Gastroesophageal sphincter (tissue), 4 donors: ENCODE measurements at regions not wholly inside any gene's neighbourhood (a gene's known extent, or its start where the extent isn't known, plus 50 kb on each side); places are given as distances from the start of the nearest gene placed in this dataset.

Experiments
- ATAC-seq: fragments of 150-250 bp; one replicate; pipeline ENCODE4 v1.9.1; 2016; ENCODE audit warnings: mild to moderate bottlenecking, moderate library complexity
- H3K27ac ChIP-seq, 4 donors: fragments of 200-600 bp; sonication (generic) in 3 of 4; 1 replicate in 3 of 4; 2 replicates in 1 of 4; pipeline ENCODE4 v1.5.1; 2016 to 2019
- H3K27me3 ChIP-seq: fragments of 200-600 bp; sonication (generic); one replicate; pipeline ENCODE4 v1.5.1; 2019
- H3K36me3 ChIP-seq, 2 donors: fragments of 200-600 bp; sonication (generic); one replicate each; pipeline ENCODE4 v1.5.1; 2019; ENCODE audit warnings: control low read depth in 1 of 2
- H3K4me1 ChIP-seq, 3 donors: fragments of 200-600 bp; sonication (generic); 1 replicate in 2 of 3; 2 replicates in 1 of 3; pipeline ENCODE4 v1.5.1; 2016 to 2019; ENCODE audit warnings: control low read depth in 2 of 3
- H3K4me3 ChIP-seq, 2 donors: fragments of 200-600 bp; sonication (generic); one replicate each; pipeline ENCODE4 v1.5.1; 2019; ENCODE audit warnings: mild to moderate bottlenecking in 1 of 2, moderate library complexity in 1 of 2
- H3K9me3 ChIP-seq, 3 donors: fragments of 200-600 bp; sonication (generic); one replicate each; pipeline ENCODE4 v1.5.1; 2017 to 2019; ENCODE audit warnings: control low read depth in 2 of 3
- EP300 ChIP-seq: sonication (generic); formaldehyde crosslinking; IDR thresholded peaks from one replicate; pipeline ENCODE4 v1.6.1; 2017; ENCODE audit warnings: antibody characterized with exemption, mild to moderate bottlenecking
- POLR2A ChIP-seq, 2 donors: fragments of 450-650 bp; IDR thresholded peaks; one replicate each; pipeline ENCODE4 v1.6.1; 2017; ENCODE audit warnings: antibody characterized with exemption in 2 of 2, mild to moderate bottlenecking in 2 of 2, moderate library complexity in 1 of 2
- POLR2AphosphoS5 ChIP-seq: sonication (generic); formaldehyde crosslinking; IDR thresholded peaks from one replicate; pipeline ENCODE4 v1.6.1; 2017; ENCODE audit warnings: antibody characterized with exemption
- WGBS, 2 donors: methylation state at CpG; one replicate each; pipeline ENCODE4 v1.1.5; 2018; ENCODE audit warnings: low coverage in 1 of 2; 5-methylcytosine and 5-hydroxymethylcytosine counted together
- TF ChIP-seq, protein P1 (sequence below), 4 experiments: fragments of 200-600 bp in 2 of 4; fragments of 450-650 bp in 2 of 4; sonication (generic) in 1 of 4; IDR thresholded peaks; one replicate each; pipeline ENCODE4 v1.5.1; 2017 to 2019; ENCODE audit warnings: antibody characterized with exemption in 4 of 4, mild to moderate bottlenecking in 2 of 4, moderate library complexity in 2 of 4

DNA sequence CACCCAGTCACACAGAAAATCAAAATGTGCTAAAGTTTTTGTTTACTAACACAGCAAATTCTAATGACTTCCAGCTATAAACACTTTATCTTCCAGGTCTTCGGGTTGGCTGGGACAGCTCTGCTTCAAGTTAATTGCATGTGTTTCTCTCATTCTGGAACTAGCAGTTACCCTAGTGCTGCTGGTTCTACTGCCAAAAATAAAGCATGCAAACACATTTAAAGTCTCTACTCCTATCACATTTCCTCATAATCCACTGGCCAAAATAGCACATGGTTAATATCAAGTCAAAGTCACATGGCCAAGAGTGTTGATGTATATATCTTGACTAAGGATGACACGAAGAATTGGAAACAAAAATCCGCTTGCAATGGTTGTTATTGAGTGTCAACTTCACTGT, 973.1 kb upstream of the ADGRL2 start:
- Histone ChIP-seq H3K27me3 (no peaks in the 10 kb centered on the region), H3K27ac (no peak overlapping the region), H3K36me3 (no peaks in the 10 kb centered on the region), H3K4me3 (no peak overlapping the region), H3K9me3 (no peaks in the 10 kb centered on the region), H3K4me1 (no peaks in the 10 kb centered on the region)
- 42 to 61% methylated on average over 2 to 3 of the region's 3 CpGs for WGBS, 2 donors
- TF ChIP-seq, protein P1, sequence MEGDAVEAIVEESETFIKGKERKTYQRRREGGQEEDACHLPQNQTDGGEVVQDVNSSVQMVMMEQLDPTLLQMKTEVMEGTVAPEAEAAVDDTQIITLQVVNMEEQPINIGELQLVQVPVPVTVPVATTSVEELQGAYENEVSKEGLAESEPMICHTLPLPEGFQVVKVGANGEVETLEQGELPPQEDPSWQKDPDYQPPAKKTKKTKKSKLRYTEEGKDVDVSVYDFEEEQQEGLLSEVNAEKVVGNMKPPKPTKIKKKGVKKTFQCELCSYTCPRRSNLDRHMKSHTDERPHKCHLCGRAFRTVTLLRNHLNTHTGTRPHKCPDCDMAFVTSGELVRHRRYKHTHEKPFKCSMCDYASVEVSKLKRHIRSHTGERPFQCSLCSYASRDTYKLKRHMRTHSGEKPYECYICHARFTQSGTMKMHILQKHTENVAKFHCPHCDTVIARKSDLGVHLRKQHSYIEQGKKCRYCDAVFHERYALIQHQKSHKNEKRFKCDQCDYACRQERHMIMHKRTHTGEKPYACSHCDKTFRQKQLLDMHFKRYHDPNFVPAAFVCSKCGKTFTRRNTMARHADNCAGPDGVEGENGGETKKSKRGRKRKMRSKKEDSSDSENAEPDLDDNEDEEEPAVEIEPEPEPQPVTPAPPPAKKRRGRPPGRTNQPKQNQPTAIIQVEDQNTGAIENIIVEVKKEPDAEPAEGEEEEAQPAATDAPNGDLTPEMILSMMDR (IDR thresholded peaks at IDR 0.05): no peak
- TF ChIP-seq POLR2A (IDR thresholded peaks at IDR 0.05) (no peak), POLR2AphosphoS5 (no peak), EP300 (no peak)
- ATAC-seq: no peak

DNA sequence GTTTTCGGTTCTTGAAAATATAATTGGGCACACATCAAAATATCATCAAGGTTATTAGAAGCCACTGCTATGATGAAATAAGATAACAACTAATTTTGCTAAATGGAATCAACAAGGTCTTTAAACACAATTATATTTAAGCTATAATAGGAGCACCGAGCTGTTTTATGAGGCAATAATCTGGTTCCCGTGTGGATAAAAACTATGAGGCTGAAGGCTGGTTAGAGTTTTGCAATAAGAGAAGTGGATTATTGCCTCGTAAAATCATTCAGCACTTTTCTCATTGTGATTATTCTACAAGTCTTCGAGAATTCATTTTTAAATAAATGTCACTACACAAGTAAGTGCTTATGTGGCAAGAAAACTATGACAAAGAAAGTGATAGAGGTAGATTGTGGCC, 975.7 kb upstream of the ADGRL2 start:
- Histone ChIP-seq H3K4me3 (no peak overlapping the region), H3K27ac (no peak overlapping the region), H3K36me3 (no peaks in the 10 kb centered on the region), H3K27me3 (no peaks in the 10 kb centered on the region), H3K9me3 (no peaks in the 10 kb centered on the region), H3K4me1 (no peaks in the 10 kb centered on the region)
- no peak for ATAC-seq
- 87 to 92% methylated on average over 5 of the region's 5 CpGs for WGBS, 2 donors
- TF ChIP-seq POLR2A (IDR thresholded peaks at IDR 0.05) (no peak), POLR2AphosphoS5 (no peak), EP300 (no peak)
- TF ChIP-seq, protein P1 (IDR thresholded peaks at IDR 0.05): no peak

DNA sequence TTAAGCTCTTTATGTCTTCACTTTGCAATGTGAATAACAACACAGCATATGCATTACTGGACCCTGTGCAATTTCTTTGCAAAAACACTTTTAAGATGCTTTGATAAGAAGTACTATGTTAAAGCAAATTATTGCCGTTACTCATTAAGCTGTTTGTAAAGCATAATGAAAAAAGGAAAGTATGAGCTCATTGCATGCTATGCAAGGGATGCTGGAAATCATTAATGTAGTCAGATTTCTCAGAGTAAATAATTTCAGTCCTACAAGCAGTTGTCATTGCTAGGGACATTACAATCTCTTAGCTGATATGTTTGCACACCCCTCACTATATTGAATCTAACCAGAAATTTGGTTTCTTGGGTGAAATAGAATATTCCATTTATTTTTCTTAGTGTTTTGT, 982.5 kb upstream of the ADGRL2 start:
- Histone ChIP-seq H3K27me3 (no peaks in the 10 kb centered on the region), H3K27ac (no peak overlapping the region), H3K4me3 (no peak overlapping the region), H3K9me3 (no peaks in the 10 kb centered on the region), H3K4me1 (no peaks in the 10 kb centered on the region), H3K36me3 (no peaks in the 10 kb centered on the region)
- no peak for ATAC-seq
- TF ChIP-seq POLR2A (IDR thresholded peaks at IDR 0.05) (no peak), POLR2AphosphoS5 (no peak), EP300 (no peak)
- TF ChIP-seq, protein P1 (IDR thresholded peaks at IDR 0.05): no peak
- 78 to 83% methylated on average over 1 of the region's 1 CpG for WGBS, 2 donors

DNA sequence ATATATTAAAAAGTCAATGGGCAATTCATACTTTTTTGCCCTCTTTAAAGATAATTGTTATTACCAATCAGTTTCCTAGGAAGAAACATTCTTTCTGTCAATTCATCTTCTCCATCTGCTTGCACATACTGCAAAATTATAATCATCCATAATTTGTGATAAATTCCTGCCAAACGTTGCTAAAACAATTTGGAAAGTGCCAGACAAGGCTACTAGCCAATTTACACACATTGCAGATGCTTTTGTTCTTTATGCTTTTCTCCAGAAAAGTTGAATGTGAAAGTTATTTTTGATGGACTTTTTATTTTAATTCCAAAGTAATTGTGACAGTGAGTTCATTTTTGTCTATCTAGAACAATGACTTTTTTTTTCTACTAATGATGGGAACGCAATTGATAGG, 992.8 kb upstream of the ADGRL2 start:
- Histone ChIP-seq H3K27ac (no peak overlapping the region), H3K9me3 (no peaks in the 10 kb centered on the region), H3K4me1 (no peaks in the 10 kb centered on the region), H3K27me3 (no peaks in the 10 kb centered on the region), H3K36me3 (no peaks in the 10 kb centered on the region), H3K4me3 (no peak overlapping the region)
- WGBS, 2 donors: 50 to 67% methylated on average over 1 to 2 of the region's 2 CpGs
- TF ChIP-seq, protein P1 (IDR thresholded peaks at IDR 0.05): no peak
- TF ChIP-seq EP300: no peak
- no peak for TF ChIP-seq POLR2AphosphoS5
- no peak for ATAC-seq

DNA sequence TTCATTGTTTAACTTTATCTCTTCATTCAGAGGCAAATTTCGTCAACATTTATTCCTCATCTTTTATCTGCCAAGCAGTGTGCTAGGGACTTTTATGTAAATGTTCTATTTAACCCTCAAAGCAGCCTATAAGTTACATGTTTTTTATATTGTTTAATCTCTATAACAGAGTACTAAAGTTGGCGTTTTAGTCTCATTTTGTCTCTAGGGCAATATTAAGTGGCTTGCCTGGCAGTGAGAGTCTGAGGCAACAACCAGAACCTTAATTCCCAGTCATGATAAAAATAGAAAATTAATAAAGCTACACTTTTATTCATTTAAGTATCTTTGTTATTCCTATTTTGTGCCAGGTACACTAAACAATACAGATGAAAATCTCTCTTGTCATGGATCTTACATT, 994.3 kb upstream of the ADGRL2 start:
- 76 to 93% methylated on average over 2 of the region's 2 CpGs for WGBS, 2 donors
- no peak for ATAC-seq
- no peaks in the 10 kb centered on the region for H3K27me3 ChIP-seq

More for the DNA sequence above, 994.3 kb upstream of the ADGRL2 start:
- H3K4me3 ChIP-seq: no peak overlapping the region
- TF ChIP-seq EP300 (no peak), POLR2AphosphoS5 (no peak), POLR2A (IDR thresholded peaks at IDR 0.05) (no peak)
- TF ChIP-seq, protein P1 (IDR thresholded peaks at IDR 0.05): no peak
- no peak overlapping the region for H3K27ac ChIP-seq
- H3K36me3 ChIP-seq: no peaks in the 10 kb centered on the region
- no peaks in the 10 kb centered on the region for H3K4me1 ChIP-seq
- H3K9me3 ChIP-seq: no peaks in the 10 kb centered on the region
